HG03432 (cell line): ENCODE measurements at regions not wholly inside any gene's neighbourhood (a gene's known extent, or its start where the extent isn't known, plus 50 kb on each side); places are given as distances from the start of the nearest gene placed in this dataset.

ENCODE experiments used
- ATAC-seq: cut with Tn5 transposase; IDR thresholded peaks from one replicate; pipeline ENCODE4 v1.9.1; 2021; ENCODE audit warnings: mild to moderate bottlenecking, moderate library complexity; ENCODE audit not compliant: unreplicated experiment

DNA sequence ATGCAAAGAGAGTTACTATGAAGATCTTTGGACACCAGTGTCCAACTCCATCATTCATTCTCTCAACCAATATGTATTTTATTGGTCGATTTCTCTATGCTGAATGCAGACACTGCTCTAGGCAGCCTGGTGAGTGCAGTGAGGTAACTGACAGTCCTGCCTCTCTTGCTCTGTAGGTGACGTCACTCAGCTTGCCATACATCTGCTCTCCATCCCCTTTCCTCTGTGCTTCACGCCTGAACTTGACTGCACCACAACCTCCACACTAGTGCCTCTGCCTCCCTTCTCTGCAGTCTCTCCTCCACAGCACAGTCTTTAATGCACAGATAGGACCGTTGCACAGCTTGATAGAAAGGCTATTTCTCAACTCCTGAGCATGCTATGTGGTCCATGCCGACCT is 344.9 kb upstream of the NOCT start:
- ATAC-seq = no peak

DNA sequence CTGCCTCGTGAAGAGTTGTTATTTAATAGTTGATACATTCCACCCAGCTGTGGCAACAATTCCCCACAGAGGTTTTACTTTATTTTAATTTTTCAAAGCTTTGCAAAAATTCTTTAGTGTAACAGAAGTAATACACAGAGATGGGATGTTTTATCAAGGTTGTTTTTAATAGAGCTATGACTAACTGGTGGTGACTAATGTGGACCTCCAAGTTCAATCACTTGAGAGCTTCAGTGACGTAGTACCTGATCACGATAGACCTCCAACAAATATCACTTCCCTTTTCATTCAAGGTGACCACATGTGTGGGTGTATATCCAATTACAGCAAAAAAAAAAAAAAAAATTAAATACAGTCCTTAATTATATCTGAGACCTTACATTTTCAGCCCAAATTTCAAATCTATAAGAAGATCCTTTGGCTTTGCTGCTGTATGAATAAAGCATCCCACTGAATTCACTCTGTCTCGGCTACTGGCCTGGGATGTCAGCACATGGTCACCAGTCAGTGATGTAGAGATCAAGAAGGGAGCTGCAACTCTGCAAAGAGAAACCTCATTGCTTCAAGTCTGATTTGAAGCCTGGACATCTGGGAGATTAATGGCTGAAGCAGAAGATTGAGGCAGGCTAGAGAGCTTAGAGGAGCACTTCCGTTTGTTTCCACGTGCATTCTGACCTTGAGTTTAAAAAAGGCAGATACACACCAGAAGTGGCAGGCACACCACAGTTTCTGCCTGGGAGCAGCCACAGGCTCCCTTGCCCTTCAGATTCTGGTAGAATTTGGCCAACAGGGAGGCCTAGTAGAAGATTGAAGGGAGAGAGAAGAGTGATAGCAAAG is 345.9 kb upstream of the NOCT start:
- ATAC-seq = peak; percentile 24

DNA sequence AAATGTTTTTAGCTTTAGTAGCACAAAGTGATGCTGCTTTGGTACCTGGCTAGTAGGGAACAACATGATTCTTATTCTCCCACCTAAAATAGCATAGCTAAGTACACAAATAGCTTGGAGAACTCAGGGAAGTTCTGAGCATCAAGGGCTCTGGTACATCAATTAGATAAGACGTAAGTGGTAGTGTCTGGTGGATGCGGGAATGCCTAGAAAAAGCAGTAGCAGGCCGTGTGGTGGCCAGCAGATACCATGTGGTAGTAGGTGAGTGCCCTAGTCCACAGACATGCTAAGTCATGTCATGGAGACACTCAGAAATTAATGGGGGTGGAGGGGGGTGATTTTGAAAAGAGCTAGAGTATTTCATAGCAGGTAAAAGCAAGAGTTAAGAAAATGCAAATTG is 347.3 kb upstream of the NOCT start:
- no peak for ATAC-seq

DNA sequence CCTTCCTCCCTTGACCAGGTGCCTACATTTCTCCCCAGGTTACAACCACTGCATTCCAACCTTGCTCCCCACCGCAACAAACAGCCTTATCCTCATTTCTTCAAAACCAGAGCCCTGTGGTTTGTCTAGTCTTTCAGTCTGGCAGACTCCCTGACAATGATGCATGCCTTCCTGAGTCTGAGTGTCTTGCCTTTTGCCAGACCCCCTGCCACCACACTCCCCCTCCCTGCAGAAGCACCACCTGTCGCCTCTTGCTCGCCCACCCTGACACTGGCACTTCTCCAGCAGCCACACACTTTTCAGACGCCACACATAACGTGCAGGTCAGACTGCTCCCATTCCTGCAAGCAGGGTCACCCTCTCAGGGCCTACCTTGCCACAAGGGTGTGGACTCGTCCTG is 349.2 kb upstream of the NOCT start:
- ATAC-seq = no peak

DNA sequence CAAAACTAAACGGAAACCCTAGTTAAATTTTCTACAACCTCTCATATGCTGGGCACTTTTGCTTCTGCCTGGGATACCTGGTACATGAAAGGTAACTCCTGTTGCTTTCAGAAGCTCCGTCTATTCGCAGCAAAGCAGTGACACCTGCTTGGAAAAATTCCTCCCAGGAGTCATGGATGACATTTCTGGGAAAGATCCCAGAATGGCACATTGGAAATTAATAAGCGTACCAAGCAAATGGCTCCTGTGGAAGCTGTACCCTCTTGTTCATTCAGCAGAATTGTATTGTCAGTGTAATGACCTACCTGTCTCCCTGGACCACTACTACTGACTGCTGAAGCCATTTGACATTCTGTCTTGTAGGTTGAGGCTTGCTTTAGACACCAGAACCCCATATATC is 349.7 kb upstream of the NOCT start:
- ATAC-seq = no peak

DNA sequence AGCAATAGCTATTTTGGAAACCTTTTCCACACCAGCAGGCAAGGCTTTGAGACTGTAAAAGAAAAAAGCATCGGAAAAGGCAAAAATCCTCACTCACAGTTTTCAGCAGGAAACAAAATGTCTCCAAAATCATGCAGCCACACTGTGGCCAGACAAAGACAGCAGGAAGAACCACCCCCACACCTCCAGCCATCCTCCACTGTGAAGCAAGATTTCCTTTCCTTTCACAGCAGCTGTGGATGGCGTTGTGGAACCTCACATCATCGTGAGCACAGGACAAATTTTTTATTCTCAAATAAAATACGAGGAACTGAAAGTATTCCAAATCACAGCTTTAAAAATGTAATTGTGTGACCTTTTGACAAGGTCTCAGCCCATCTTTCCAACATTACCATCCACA is 351.7 kb upstream of the NOCT start:
- no peak for ATAC-seq

DNA sequence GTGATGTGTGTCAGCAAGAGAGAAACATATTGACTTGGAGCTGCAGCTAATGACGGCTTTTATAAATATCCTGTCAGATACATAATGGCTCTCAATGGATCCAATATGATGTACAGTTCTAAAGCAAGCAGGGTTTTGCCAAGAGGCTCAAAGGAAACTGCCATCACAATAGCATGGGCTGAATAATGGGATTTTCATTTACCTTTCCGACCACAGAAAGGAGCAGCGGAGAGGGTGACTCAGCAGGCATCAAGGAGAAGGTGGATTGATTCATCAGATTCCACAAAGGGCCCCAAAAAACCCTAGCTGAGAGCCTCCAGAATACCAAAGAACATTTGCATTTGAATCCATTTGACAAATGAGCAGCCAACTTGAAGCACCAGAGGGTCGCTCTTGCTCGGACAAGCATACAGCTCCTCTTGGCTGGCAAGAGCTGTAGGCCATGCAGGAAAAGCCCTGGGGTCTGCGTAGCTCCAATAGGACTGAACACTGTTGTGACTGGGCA is 355.7 kb upstream of the NOCT start:
- ATAC-seq = no peak

DNA sequence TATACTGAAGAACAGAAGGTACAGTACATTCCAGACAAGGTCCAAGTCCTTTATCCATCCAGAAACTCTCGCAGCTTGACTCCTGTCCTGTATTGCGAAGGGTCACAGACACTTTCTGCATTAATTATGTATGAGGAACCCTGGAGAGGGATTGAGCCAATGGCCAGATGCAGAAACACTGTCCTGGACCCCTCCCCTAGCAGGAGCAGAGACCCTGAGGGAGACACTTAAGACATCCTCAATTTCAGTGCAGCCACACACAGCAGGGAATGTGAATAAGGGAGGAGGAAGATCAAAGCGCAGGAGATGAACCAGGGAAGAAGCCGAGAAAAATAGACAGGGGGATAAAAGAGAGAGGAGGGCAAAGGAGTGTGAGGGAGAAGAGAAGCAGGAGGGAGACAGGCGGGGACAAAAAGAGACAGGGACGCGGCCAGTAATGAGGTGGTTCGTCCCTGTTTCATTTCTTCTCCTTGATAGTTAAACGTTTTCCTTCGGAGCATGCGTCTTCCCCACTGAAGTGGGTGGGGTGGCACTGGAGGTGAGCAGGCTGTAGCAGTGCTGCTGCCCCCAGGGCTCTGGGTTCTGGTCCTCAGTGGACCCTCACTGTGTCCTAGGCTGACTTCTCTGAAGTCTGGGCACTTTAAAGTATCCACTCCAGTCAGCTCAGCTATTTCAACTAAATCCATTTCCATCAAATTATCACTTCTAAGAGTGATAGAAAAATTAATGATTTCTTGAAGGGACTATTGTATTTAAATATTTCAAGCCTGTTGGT is 356.4 kb upstream of the NOCT start:
- ATAC-seq = no peak

DNA sequence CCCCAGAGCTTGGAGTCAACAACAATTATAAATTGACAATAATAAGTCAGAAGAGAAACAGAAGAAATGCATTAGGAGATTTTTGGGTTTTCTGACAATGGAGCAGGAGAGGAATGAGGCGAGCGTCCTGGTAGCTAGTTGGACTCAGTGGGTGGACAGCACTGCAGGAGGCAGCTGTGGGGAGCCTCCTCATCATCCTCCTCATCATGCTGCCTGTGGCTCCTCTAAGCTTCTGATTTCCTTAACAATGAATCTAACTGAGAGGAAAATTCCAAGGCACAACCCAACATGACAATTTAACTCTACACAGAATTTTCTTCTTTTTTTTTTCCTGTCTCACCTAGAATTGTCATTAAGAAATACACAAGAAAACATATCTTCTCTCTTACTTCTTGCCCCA is 357.1 kb upstream of the NOCT start:
- ATAC-seq = no peak

DNA sequence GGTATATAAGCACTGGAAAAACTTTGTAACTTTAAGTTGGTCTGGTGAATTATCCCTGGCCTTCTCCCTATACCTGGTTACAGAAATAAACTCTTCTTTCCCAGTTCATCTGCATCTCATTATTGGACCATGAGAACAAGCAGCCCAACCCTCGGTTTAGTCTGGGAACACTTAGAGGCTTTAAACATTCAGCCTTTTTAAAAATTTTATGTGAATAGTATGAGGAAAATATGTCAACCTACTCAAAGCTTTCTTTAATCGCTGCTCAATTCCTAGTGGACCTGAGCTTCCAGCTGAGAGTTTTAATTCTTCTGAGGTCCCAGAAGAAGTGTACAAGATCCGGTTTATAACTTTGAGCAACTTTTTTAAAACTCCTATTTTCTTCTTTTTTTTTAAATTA is 358.6 kb upstream of the NOCT start:
- no peak for ATAC-seq

DNA sequence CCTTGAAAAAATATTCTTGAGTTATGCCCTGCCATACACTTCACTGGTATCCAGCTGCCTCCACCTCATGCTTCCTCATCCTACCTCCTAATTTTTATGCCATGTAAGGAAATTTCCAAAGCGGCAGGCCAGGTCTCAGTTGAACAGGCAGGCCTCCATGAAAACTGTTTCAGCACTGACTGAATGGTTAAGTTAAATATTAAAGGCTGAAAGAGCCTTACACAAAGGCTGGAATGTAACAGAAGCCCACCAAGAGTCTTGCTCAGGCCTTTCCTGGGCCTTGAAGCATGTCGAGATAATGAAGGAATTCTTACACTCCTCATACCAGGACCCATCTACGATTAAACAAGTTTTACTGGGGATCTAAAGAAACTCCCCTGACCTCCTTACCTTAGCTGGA is 359.6 kb upstream of the NOCT start:
- ATAC-seq = no peak

DNA sequence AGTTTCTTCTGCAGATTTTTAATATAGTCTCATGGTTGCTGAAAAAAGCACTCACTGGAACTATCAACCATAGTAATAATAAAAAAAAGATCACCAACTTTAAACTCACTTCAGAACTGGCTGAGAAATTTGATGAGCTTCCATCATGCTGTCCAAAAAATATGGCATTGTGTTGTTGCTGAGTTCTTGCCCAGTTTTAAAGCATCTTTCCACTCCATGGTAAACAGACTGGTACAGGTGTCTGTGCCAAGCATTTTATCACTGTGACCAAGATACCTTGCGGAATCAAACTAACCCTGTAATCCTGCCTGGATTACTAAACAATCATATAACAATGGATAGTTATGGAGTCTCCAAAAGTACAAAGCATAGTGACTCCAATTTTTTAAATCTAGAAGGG is 360.3 kb upstream of the NOCT start:
- no peak for ATAC-seq

DNA sequence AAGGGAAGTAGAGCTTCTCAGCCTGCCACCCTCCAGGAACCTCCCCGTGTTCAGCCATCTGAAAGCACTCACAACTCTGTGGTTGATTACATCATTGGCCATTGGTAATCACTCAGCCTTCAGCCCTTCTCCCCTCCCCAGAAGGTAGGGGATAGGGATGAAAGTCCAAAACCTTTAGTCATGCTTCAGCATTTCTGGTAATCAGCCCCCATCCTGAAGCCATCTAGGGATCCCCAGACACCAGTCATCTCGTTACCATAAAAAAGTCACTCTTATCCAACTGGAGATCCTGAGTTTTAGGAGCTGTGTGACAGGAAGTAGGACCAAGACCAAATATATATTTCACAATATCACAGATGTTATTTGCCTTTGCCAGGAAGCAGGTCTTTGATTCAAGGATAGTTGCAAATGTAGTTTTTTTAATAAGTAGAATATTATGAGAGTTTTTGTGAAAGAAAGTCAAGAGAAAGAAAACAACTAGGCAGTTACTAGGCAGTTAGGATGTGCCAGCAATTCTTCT is 364.6 kb upstream of the NOCT start:
- ATAC-seq = peak; percentile 65

DNA sequence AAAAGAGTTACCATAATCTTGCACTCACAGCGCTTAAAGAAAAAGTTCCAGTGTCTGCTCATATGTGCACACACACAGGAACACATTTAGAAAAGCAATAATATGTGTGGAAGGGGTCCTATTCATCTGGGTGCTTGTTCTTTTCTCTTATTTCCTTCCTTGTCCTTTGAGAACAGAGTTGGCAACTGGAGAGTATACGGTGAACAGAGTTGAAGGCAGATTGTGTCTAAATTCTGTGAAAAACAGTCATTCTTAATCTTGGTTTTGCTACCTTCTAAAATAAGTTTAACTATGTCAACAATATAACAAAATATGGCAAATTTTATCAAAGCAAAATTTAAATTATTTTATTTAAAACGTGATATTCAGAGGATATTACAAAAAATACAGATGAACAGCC is 365.1 kb upstream of the NOCT start:
- no peak for ATAC-seq

DNA sequence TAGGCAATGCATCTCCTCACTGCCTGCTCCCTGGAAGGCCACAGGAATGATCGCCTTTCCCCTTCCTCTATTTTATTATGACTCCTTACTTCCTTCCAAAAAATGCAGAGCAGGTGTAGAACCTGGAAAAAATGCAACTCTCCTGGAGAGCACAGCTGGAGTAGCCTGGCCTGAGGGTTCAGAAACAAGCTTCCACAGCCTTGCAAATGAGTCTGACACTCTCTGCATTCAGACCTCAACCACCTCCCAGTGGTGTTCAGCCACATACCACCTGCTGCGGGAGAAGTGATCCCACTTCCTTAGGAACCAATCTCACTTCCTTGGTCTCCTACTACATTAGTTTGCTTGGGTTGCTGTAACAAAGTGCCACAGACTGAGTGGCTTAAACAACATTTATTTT is 368.1 kb upstream of the NOCT start:
- ATAC-seq = no peak

DNA sequence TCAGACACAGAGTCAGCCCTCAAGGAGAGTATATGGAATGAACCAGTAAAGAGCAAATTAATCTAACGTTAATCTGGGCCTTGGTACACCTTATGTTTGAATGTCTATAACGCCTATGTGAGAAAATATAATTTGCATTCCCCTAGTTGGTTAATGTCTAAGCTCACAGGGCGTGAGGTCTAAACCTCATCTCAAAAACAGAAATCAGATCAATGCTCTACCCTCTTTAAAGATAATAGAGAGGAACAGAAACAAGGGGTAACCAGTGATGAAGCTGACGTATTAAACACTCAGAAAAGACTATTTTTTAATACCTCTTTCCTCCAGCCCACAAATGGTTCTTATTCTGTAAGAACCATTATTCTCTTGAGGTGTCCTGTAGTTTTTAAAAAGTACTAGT is 369.2 kb upstream of the NOCT start:
- no peak for ATAC-seq

DNA sequence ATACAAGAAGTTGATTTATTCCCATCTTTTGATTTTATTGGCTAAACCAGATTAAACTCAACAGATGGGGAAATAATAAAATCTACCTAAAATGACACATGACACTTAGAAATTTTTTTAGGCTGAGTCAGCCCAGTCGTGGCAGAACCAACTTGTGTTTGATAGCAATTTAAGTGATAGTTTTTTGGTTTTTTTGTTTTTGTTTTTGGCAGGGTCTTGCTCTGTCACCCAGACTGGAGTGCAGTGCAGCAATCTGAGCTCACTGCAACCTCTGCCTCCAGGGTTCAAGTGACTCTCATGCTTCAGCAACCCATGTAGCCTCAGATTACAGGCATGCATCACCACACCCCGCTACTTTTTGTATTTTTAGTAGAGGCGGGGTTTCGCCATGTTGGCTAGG is 370.3 kb upstream of the NOCT start:
- ATAC-seq = no peak

DNA sequence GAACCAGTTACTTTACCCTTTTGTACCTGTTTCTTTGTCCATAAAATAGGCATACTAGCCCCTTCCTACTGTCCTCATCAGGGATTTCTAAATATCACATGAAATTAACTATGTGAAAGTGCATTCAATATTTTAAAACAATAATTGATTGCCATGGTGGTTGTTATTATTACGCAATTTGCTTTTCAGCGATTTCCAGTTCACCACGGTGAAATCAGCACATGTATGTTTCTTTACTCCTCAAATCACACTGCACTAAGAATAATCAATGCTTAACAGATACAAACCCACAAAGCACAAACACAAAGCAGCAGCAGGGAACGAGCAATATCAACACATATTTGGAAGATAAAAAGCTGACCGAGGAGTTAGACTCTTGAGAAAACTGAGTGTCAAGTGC is 371.3 kb upstream of the NOCT start:
- no peak for ATAC-seq

DNA sequence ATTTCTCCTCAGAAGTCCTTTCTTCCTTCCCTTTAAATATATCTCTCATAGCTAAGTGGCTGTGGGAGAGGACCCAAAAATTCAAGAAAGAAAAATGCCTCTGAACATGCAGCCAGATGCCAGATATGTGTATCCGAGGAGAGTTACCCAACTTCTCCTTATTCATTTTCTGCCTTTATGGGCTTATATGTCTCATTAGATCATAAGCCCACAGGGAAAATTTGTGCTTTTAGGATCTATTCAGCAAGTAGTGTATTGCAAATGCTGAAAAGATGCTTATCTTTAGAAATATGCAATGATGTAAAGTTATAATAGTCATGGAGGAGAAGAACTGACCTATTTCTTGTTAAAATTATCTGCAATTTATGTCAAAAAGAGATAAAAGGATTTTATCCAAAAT is 371.8 kb upstream of the NOCT start:
- no peak for ATAC-seq

DNA sequence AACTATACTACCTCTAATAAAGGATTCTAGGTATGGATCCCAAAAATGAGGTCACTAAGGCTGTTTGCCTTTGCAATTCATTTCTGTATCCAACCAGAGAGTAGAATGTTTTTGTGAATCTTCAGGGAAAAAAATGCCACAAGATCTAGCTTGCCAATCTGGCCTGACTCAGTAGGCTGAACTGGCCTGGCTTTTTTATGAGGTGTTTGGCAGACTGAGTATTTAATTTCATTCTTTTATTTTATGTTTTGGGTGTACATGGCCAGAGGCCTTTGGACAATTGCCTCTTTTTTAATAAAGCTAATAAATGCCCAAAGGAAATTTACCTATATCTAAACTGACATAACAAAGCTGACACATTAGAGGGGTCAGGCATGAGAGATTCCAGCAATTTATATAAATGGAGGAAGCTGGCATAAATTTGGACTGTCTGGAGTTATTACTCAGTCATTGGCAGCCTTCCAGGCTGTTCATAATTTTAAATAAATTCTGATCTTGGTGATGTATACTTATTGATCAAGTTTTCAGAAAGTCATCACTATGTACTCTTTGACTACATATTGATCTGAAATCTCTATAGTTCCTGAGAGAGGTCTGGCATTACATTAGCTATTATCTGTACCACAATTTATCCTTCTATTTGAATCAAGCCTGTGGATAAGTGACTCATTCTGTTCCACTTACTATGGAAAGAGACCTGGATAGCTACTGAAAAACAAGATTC is 376.4 kb upstream of the NOCT start:
- ATAC-seq = no peak

DNA sequence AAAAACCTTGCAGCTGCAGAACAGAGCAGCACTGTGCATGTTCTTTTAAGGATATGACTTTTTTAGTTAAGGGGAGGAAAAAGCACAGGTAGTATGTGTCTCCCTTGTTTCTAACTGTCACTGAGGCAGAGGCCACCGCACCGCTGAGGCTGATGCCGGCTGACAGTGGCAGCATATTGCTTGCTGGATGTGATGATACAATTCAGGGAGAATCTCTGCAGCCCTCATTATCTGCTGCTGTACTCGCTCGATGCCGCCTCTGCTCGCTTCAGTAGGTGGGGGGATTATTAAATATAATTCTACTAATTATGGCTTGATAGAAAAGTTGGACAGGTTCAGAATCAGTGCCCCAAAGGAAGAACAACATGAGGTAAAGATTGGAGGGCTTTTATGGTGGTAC is 378.8 kb upstream of the NOCT start:
- ATAC-seq = no peak
